Endodermal cell (in vitro differentiated cells): ENCODE measurements at regions not wholly inside any gene's neighbourhood (a gene's known extent, or its start where the extent isn't known, plus 50 kb on each side); places are given as distances from the start of the nearest gene placed in this dataset.

Source experiments
- DNase-seq: peaks from one replicate; pipeline ENCODE4 v3.0.0-alpha.2; 2017
- H3K27ac ChIP-seq: 2 replicates; pipeline ENCODE4 v1.5.1; 2013; ENCODE audit warnings: mild to moderate bottlenecking, low read depth, low read length, moderate library complexity
- H3K27me3 ChIP-seq: 2 replicates; pipeline ENCODE4 v1.6.1; 2013; ENCODE audit warnings: mild to moderate bottlenecking, low read length, moderate library complexity; ENCODE audit not compliant: insufficient read depth, control insufficient read depth, poor library complexity, severe bottlenecking
- H3K36me3 ChIP-seq: 2 replicates; pipeline ENCODE4 v1.7.0; 2013; ENCODE audit warnings: mild to moderate bottlenecking, low read length, moderate library complexity; ENCODE audit not compliant: control insufficient read depth, insufficient read depth
- H3K4me1 ChIP-seq: one replicate; pipeline ENCODE4 v1.7.0; 2013; ENCODE audit warnings: low read length; ENCODE audit not compliant: control insufficient read depth, insufficient read depth
- H3K4me3 ChIP-seq: 2 replicates; pipeline ENCODE4 v1.5.1; 2013; ENCODE audit warnings: mild to moderate bottlenecking, low read length, moderate library complexity
- H3K9ac ChIP-seq: 2 replicates; pipeline ENCODE4 v1.6.1; 2013; ENCODE audit warnings: mild to moderate bottlenecking, low read length, moderate library complexity; ENCODE audit not compliant: poor library complexity, severe bottlenecking; ENCODE audit errors: extremely low read depth
- H3K9me3 ChIP-seq: 2 replicates; pipeline ENCODE4 v1.6.1; 2013; ENCODE audit warnings: mild to moderate bottlenecking, low read length, moderate library complexity; ENCODE audit not compliant: control insufficient read depth
- H3K27ac Mint-ChIP-seq: 2 replicates; pipeline ENCODE4 v1.8.0; 2020; ENCODE audit warnings: mixed read lengths
- H3K27me3 Mint-ChIP-seq: 2 replicates; pipeline ENCODE4 v1.8.0; 2021; ENCODE audit warnings: mild to moderate bottlenecking, mixed read lengths; ENCODE audit not compliant: insufficient read depth
- H3K36me3 Mint-ChIP-seq: 2 replicates; pipeline ENCODE4 v1.8.0; 2020; ENCODE audit warnings: low read depth, mixed read lengths
- H3K4me1 Mint-ChIP-seq: 2 replicates; pipeline ENCODE4 v1.8.0; 2020; ENCODE audit warnings: mixed read lengths
- H3K4me3 Mint-ChIP-seq: 2 replicates; pipeline ENCODE4 v1.8.0; 2020; ENCODE audit warnings: mild to moderate bottlenecking, moderate library complexity, mixed read lengths
- H3K9me3 Mint-ChIP-seq: 2 replicates; pipeline ENCODE4 v1.8.0; 2020; ENCODE audit warnings: mild to moderate bottlenecking, mixed read lengths
- WGBS, 2 experiments: methylation state at CpG; one replicate each; pipeline versions ENCODE4 v1.1.5 to v1.1.7; 2013; ENCODE audit warnings: missing lambda C conversion rate in 2 of 2, mixed read lengths in 1 of 2; ENCODE audit not compliant: insufficient coverage in 1 of 2, insufficient read length in 1 of 2; 5-methylcytosine and 5-hydroxymethylcytosine counted together
- TF ChIP-seq, protein P1 (sequence below): fragments of 200-600 bp; sonication (generic); conservative IDR thresholded peaks from 2 replicates; pipeline ENCODE4 v1.5.0; 2021; ENCODE audit warnings: antibody characterized with exemption, mild to moderate bottlenecking

DNA sequence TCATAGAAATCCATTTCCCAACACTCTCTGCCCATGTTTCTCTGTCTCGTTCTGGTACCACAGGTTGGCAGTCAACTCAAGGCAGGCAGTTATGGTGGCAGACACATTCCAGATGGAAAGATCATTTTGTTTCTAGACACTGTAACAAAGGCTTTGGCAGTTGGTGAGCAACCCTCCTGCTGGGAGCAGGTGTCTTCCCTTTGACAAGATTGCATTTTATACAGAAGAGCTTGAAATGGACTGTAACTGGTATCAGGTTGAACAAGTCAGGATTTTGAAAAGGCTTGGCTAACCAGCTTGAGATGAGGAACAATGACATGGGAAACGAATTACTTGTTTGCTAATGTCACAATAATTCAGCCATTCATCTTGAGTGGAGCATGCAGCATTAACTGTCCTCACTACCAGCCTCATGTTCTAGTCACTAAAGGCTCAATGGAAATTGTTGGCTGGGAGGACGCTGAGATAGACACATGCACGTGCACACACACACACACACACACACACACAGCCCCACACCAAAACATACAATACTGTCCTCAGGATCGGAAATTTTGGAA lies 170.0 kb downstream of the SEMA6D start:
- H3K27ac Mint-ChIP-seq: no peak overlapping the region
- Histone ChIP-seq H3K9ac (no peak overlapping the region), H3K4me1 (peaks cover 28% of the 10 kb centered on the region), H3K36me3 (no peaks in the 10 kb centered on the region), H3K9me3 (no peaks in the 10 kb centered on the region), H3K27me3 (no peaks in the 10 kb centered on the region), H3K4me3 (no peak overlapping the region), H3K27ac (no peak overlapping the region)
- 81 to 85% methylated on average over 2 to 5 of the region's 5 CpGs for WGBS, 2 experiments
- peaks cover 51% of the 10 kb centered on the region for H3K4me1 Mint-ChIP-seq
- no peak for DNase-seq
- H3K9me3 Mint-ChIP-seq: no peaks in the 10 kb centered on the region
- no peaks in the 10 kb centered on the region for H3K36me3 Mint-ChIP-seq
- TF ChIP-seq, protein P1, sequence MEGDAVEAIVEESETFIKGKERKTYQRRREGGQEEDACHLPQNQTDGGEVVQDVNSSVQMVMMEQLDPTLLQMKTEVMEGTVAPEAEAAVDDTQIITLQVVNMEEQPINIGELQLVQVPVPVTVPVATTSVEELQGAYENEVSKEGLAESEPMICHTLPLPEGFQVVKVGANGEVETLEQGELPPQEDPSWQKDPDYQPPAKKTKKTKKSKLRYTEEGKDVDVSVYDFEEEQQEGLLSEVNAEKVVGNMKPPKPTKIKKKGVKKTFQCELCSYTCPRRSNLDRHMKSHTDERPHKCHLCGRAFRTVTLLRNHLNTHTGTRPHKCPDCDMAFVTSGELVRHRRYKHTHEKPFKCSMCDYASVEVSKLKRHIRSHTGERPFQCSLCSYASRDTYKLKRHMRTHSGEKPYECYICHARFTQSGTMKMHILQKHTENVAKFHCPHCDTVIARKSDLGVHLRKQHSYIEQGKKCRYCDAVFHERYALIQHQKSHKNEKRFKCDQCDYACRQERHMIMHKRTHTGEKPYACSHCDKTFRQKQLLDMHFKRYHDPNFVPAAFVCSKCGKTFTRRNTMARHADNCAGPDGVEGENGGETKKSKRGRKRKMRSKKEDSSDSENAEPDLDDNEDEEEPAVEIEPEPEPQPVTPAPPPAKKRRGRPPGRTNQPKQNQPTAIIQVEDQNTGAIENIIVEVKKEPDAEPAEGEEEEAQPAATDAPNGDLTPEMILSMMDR: no peak
- peaks cover 38% of the 10 kb centered on the region for H3K27me3 Mint-ChIP-seq
- no peak overlapping the region for H3K4me3 Mint-ChIP-seq

DNA sequence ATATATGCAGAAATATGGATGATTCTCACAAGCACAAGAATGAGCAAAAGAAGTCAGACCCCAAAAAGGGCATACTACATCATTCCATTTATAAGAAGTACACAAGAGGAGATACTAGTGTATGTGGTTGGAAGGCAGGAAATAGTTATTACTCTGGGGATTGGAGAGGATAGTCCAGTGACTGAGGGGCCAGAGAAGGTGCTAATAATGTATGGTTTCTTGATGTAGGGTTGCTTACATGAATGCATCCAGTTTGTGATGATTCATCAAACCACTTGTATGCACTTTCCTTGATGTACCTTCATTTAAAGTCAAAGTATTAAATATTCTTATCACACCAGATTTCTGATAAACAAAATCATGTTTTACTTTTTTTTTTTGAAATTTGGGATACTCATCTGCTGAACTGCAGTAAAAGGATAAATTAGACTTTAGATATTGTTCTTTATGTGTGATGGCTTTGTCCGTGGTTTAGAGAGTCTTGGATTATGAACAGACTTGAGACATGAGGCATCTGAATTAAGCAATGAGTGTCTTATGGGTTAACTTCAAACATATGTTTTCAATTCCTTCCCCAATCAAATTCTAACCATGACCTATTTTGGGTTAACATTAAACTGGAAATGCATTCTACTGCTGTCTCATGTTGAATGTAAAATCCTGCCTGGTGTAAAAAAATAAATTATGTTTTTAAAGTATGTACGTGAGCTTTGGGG lies 171.2 kb downstream of the SEMA6D start:
- peaks cover 39% of the 10 kb centered on the region for H3K4me1 Mint-ChIP-seq
- TF ChIP-seq, protein P1: no peak
- no peak overlapping the region for H3K9ac ChIP-seq
- peaks cover 3% of the 10 kb centered on the region for H3K36me3 Mint-ChIP-seq
- no peak overlapping the region for H3K27ac ChIP-seq
- no peak overlapping the region for H3K27ac Mint-ChIP-seq
- no peak overlapping the region for H3K4me3 ChIP-seq
- no peaks in the 10 kb centered on the region for H3K27me3 ChIP-seq
- peaks cover 37% of the 10 kb centered on the region for H3K27me3 Mint-ChIP-seq
- WGBS, 2 experiments: 95% methylated on average over 2 of the region's 2 CpGs; no CpG with 5 or more reads in 1 of the 2 experiments
- H3K4me3 Mint-ChIP-seq: no peak overlapping the region
- no peaks in the 10 kb centered on the region for H3K9me3 Mint-ChIP-seq
- DNase-seq: no peak
- peaks cover 19% of the 10 kb centered on the region for H3K4me1 ChIP-seq
- H3K36me3 ChIP-seq: no peaks in the 10 kb centered on the region
- H3K9me3 ChIP-seq: no peaks in the 10 kb centered on the region

DNA sequence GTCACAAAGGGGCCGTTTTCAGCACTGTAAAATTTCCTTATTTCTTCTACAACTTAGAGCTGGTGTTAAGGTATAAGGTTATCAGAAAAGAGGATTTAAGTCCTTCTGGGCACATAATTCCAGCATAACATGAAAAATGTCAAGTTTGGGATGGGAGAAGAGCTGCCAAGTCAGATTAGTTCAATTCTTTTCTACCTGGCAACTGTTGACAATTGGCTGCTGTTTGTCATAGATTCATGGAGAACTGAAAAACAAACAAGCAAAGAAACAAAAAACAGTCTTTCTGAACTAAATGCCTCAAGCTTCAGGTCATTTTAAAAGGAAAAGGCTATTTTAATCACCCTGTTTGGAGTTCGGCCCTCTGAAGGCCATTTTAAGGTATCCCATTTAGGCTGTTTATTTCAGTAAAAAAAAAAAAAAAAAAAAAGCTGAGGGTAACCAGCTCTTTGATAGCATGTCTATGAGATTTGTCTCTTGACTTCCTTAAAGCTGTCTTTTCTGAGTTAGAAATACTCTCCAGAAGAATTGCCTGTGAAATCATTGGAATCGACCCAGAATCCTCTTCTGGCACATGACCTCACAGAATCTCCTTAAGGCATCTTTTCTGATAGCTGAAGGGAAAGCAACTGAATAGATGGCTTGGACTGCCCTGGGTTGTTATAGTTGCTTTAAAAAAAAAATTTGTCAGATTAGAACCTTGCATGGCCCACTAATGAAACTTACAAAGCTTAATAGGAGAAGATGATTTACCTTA lies 173.3 kb downstream of the SEMA6D start:
- no peak overlapping the region for H3K9ac ChIP-seq
- H3K4me1 ChIP-seq: peaks cover 14% of the 10 kb centered on the region
- DNase-seq: no peak
- H3K36me3 Mint-ChIP-seq: peaks cover 3% of the 10 kb centered on the region
- no peaks in the 10 kb centered on the region for H3K9me3 Mint-ChIP-seq
- peaks cover 28% of the 10 kb centered on the region for H3K27me3 Mint-ChIP-seq
- 99 to 100% methylated on average over 3 of the region's 3 CpGs for WGBS, 2 experiments
- no peak overlapping the region for H3K4me3 ChIP-seq
- no peak overlapping the region for H3K27ac Mint-ChIP-seq
- no peaks in the 10 kb centered on the region for H3K27me3 ChIP-seq
- no peak overlapping the region for H3K4me3 Mint-ChIP-seq
- no peak overlapping the region for H3K27ac ChIP-seq
- H3K36me3 ChIP-seq: no peaks in the 10 kb centered on the region
- TF ChIP-seq, protein P1: no peak
- H3K4me1 Mint-ChIP-seq: peaks cover 22% of the 10 kb centered on the region
- no peaks in the 10 kb centered on the region for H3K9me3 ChIP-seq
